ENCODE measurements at regions not wholly inside any gene's neighbourhood (a gene's known extent, or its start where the extent isn't known, plus 50 kb on each side); places are given as distances from the start of the nearest gene placed in this dataset.
"Not testable (repeated sequence)": the region's sequence is repeated elsewhere in the genome, so short reads cannot be mapped to it uniquely, and the experiment has no call there.

GRCh38 chr14:105684056-105684455, 157.7 kb downstream of the TMEM121 start:
- TF ChIP-seq POLR2A, CTCF (IDR thresholded peaks at IDR 0.05): not testable (repeated sequence)
